Epithelial cell of proximal tubule (primary cell): ENCODE measurements at regions not wholly inside any gene's neighbourhood (a gene's known extent, or its start where the extent isn't known, plus 50 kb on each side); places are given as distances from the start of the nearest gene placed in this dataset.

Experiments used
- DNase-seq: peaks from one replicate; pipeline ENCODE4 v3.0.0-alpha.2; 2011; ENCODE audit warnings: low read depth
- H3K4me3 ChIP-seq: 2 replicates; pipeline ENCODE4 v1.5.1; 2011; ENCODE audit warnings: low read depth, mild to moderate bottlenecking, low read length
- TF ChIP-seq, protein P1 (sequence below): conservative IDR thresholded peaks from 2 replicates; pipeline ENCODE4 v1.5.1; 2012; ENCODE audit warnings: low read depth, mild to moderate bottlenecking, low read length

DNA sequence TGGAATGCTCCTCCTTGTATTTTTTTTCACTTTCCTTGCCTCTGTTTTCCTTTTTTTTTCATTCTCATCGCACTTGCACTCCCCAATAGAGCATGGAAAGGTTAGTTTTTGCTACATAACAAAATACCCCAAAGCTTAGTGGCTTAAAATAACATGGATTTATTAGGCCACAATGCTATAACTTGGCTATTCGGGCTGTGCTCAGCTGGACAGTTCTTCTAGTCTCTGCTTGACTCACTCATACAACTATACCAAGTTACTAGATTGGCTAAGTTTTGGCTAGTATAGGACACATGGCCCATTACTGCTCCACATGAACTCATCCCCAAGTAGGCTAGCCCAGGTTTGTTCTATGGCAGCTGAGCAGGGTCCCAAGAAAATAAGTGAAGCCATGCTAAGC, 94.5 kb upstream of the ANKEF1 start:
- DNase-seq, result no peak
- TF ChIP-seq, protein P1, sequence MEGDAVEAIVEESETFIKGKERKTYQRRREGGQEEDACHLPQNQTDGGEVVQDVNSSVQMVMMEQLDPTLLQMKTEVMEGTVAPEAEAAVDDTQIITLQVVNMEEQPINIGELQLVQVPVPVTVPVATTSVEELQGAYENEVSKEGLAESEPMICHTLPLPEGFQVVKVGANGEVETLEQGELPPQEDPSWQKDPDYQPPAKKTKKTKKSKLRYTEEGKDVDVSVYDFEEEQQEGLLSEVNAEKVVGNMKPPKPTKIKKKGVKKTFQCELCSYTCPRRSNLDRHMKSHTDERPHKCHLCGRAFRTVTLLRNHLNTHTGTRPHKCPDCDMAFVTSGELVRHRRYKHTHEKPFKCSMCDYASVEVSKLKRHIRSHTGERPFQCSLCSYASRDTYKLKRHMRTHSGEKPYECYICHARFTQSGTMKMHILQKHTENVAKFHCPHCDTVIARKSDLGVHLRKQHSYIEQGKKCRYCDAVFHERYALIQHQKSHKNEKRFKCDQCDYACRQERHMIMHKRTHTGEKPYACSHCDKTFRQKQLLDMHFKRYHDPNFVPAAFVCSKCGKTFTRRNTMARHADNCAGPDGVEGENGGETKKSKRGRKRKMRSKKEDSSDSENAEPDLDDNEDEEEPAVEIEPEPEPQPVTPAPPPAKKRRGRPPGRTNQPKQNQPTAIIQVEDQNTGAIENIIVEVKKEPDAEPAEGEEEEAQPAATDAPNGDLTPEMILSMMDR, result no peak
- no peak overlapping the region for H3K4me3 ChIP-seq

DNA sequence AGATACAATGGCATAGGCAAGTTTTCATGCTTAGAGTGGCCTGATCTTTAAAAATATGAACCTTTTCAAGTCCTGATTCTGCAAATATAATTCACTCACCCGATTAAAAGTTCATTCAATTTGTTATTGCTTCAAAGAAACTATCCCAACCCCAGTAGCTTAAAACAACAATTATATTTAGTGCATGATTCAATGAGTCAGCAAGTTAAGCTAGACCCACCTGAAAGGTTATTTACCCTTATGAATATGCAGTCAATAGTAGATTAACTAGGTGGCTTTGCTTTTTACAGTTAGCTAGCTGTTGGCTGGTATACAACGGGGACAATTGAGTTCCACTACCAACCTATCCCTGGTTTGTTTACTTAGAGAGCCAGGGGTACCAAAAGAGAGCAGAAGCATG, 95.6 kb upstream of the ANKEF1 start:
- H3K4me3 ChIP-seq, result no peak overlapping the region
- no peak for DNase-seq
- TF ChIP-seq, protein P1, result no peak

DNA sequence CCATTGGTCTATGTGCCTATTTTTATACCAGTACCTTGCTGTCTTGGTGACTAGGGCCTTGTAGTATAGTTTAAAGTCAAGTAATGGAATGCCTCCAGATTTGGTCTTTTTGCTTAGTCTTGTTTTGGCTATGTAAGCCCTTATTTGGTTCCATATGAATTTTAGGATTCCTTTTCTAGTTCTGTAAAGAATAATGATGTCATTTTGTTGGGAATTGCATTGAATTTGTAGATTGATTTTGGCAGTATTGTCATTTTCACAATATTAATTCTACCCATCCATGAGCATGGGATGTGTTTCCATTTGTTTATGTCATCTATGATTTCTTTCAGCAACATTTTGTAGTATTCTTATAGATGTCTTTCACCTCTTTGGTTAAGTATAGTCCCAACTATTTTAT, 96.4 kb upstream of the PAK5 start:
- TF ChIP-seq, protein P1, result no peak

DNA sequence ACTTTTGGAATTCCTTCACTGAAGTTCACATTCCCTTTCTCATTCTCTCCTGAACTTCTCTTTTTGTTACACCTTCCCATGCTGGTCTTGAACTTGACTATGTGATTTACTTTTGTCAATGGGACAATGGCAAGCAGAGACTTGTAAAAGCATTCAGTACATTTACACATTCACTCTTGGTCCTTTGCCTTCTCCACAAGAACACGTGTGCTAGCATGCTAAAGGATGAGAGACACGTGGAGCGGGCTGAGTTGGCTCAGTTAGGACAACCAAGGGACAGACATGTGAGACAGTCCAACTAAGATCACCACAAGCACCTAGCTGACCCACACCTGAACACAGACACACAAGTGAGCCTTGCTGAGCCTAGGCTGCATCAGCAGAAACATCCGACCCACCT, 91.3 kb upstream of the PAK5 start:
- TF ChIP-seq, protein P1, result no peak
- DNase-seq, result no peak
- no peak overlapping the region for H3K4me3 ChIP-seq

More for the DNA sequence above, 96.4 kb upstream of the PAK5 start:
- no peak for DNase-seq
- no peak overlapping the region for H3K4me3 ChIP-seq

DNA sequence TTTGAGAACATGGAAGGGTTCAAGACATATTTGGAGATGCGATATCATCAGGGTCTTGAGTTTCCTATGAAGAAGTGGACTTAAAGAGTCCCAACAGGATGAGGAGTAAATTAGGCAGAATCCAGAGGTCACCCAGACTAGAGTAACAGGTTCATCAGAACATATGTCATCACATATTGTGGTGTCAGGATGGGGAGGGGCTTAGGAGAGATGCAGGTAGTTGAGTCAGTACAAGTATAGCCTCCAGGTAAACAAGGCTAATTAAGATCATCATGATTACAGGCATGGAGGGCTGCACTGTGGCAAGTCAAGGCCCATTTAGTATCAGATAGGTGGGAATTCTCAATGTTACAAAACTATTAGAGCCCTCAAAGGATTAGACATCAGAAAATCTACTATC, 90.1 kb upstream of the PAK5 start:
- DNase-seq, result no peak
- TF ChIP-seq, protein P1, result no peak
- no peak overlapping the region for H3K4me3 ChIP-seq

DNA sequence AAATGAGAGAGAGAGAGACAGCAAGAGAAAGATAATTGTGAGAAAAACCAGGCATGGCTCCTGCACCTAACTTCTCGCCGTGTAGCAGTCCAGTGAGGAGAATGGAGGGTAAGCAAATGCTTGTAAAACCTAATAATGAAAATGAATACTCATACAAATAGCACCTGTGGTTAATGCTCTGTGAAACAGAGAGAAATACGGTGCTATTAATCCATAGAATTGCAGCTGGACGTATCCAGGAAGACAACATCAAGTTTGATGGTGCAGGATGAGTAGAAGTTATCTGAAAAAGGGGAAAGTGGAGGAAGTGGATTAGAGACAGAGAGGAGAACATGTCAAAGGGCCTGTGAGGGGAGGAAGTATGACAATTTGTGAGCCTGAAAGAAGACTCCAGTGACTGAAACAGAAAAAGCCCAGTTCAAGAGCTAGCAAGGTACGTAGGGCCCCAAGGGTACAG, 89.4 kb upstream of the PAK5 start:
- TF ChIP-seq, protein P1, result no peak

DNA sequence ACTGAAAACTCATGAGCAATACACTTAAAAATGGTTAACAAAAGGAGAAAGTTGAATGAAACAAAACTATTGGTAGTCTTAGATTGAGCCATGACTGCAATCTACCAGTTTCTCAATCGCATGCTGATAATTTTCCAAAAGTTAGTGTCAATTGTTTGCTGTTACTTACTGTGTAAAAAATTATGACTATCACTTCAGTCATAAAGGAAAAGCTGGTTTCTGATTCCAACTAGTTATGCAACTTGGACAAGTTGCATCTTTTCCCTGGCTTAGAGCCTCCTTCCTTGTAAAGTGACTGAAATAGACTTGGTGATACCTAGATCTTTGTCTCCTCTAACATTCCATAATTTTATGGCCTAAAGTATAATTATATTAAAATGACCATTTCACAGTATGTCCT, 88.3 kb upstream of the PAK5 start:
- DNase-seq, result no peak
- TF ChIP-seq, protein P1, result no peak
- H3K4me3 ChIP-seq, result no peak overlapping the region

More for the DNA sequence above, 89.4 kb upstream of the PAK5 start:
- H3K4me3 ChIP-seq, result no peak overlapping the region
- no peak for DNase-seq
